Sigmoid colon (tissue), 4 donors: ENCODE measurements at regions not wholly inside any gene's neighbourhood (a gene's known extent, or its start where the extent isn't known, plus 50 kb on each side); places are given as distances from the start of the nearest gene placed in this dataset.

ENCODE experiments used
- POLR2A ChIP-seq, 2 donors: fragments of 450-650 bp; IDR thresholded peaks; one replicate each; pipeline ENCODE4 v1.6.1; 2016; ENCODE audit warnings: antibody characterized with exemption in 2 of 2, mild to moderate bottlenecking in 2 of 2, moderate library complexity in 2 of 2
- POLR2AphosphoS5 ChIP-seq, 4 donors: sonication (generic); formaldehyde crosslinking; IDR thresholded peaks; one replicate each; pipeline ENCODE4 v1.6.1; 2017; ENCODE audit warnings: antibody characterized with exemption in 4 of 4
- TF ChIP-seq, protein P1 (sequence below), 4 experiments: fragments of 450-650 bp in 3 of 4; fragments of 200-600 bp in 1 of 4; IDR thresholded peaks; one replicate each; pipeline ENCODE4 v1.5.1; 2016 to 2019; ENCODE audit warnings: antibody characterized with exemption in 4 of 4, mild to moderate bottlenecking in 3 of 4, moderate library complexity in 2 of 4

DNA sequence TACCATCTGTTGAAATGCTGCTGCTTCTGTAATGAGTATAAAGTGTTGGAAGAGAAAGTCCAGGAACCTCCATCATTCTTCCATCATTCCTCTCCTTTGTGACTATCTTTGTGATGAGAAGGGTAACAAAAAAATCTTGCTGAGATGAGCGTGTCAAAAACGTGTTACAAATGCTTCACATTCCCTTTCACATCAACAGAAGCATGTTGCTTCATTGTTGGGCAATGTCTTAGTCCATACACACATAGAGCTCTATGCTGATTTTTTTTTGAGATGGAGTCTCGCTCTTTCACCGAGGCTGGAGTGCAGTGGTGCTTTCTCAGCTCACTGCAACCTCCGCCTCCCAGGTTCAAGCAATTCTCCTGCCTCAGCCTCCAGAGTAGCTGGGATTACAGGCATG, 114.1 kb upstream of the ESR1 start:
- TF ChIP-seq, protein P1, sequence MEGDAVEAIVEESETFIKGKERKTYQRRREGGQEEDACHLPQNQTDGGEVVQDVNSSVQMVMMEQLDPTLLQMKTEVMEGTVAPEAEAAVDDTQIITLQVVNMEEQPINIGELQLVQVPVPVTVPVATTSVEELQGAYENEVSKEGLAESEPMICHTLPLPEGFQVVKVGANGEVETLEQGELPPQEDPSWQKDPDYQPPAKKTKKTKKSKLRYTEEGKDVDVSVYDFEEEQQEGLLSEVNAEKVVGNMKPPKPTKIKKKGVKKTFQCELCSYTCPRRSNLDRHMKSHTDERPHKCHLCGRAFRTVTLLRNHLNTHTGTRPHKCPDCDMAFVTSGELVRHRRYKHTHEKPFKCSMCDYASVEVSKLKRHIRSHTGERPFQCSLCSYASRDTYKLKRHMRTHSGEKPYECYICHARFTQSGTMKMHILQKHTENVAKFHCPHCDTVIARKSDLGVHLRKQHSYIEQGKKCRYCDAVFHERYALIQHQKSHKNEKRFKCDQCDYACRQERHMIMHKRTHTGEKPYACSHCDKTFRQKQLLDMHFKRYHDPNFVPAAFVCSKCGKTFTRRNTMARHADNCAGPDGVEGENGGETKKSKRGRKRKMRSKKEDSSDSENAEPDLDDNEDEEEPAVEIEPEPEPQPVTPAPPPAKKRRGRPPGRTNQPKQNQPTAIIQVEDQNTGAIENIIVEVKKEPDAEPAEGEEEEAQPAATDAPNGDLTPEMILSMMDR (IDR thresholded peaks at IDR 0.05): no peak
- TF ChIP-seq POLR2A (IDR thresholded peaks at IDR 0.05) (no peak), POLR2AphosphoS5 (IDR thresholded peaks at IDR 0.05) (no peak)
